ENCODE measurements at regions not wholly inside any gene's neighbourhood (a gene's known extent, or its start where the extent isn't known, plus 50 kb on each side); places are given as distances from the start of the nearest gene placed in this dataset.

GRCh38 chr6:150531957-150532356 is 67.7 kb upstream of the PLEKHG1 start:
- TF ChIP-seq CTCF (IDR thresholded peaks at IDR 0.05) (no peak), POLR2A (IDR thresholded peaks at IDR 0.05) (no peak), POLR2AphosphoS5 (IDR thresholded peaks at IDR 0.05; ENCODE audit: insufficient read depth in 1 of 2, low read depth in 1 of 2) (no peak)
